Left colon (tissue), 2 donors: ENCODE measurements at regions not wholly inside any gene's neighbourhood (a gene's known extent, or its start where the extent isn't known, plus 50 kb on each side); places are given as distances from the start of the nearest gene placed in this dataset.

ENCODE experiments used
- ATAC-seq: fragments of 200-7000 bp; cut with Tn5 transposase; one replicate; pipeline ENCODE4 v1.9.1; 2020; ENCODE audit warnings: mild to moderate bottlenecking, moderate library complexity
- DNase-seq, 2 donors: peaks; one replicate each; pipeline ENCODE4 v3.0.0-alpha.2; 2020
- intact Hi-C, 2 donors: fragments of 100-400 bp; cut with DNase I in 1 of 2; cut with micrococcal nuclease in 1 of 2; formaldehyde crosslinking; loops; one replicate each; pipeline versions ENCODE4 v1.11.2 to v1.14.0; 2022; cut with DNase I, micrococcal nuclease
- donor health status: DM: no; HTN: no; CAD: no.
- donor health status: DM: yes; HTN: yes; CAD: no.

DNA sequence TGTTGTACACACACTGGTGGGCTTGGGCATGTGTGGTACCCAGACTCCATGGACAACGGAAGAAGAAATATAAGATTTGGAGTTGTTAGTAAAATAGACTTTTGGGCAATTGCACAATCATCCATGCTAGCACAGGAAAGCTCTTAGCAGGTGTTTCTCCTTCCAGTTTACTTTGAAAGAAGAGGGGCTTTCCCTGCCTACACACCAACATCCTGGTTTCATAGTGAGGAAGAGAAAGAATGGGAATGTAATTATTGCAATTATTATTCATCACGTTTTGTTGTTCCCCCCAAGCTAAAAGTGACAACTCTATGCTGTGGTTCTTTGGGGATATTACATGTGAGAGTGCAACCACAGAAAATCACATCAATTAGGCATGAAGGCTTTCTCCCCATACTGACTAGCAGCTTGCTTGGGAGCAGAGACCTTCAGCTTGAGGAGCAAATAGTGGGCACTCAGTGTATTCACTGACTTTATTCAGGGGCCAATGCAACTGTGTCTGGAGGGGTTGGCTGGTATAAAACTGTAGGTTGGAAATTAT, 57.2 kb upstream of the PUDP start:
- intact Hi-C loops, result no loop called here
- no peak for ATAC-seq
- no peak for DNase-seq

DNA sequence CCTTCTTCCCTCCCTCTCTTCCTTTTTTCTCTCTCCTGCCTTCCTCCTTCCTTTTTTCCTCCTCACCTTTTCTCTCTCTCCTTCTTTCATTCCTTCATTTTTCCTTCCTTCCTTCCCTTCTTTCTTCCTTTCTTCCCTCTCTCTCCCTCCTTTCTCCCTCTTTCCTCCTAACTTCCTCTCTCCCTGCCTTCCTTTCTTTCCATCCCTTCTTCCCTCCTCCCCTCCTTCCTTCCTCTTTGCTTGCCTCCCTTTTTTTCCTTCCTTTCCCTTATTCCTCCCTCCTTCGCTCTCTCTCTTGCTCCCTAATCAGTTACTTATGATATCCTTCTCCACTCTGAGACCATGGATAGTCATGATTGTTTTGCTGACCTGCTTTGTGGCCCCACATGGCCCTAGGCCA, 56.7 kb upstream of the PUDP start:
- DNase-seq (no peak), ATAC-seq (no peak)
- intact Hi-C loops, result no loop called here

DNA sequence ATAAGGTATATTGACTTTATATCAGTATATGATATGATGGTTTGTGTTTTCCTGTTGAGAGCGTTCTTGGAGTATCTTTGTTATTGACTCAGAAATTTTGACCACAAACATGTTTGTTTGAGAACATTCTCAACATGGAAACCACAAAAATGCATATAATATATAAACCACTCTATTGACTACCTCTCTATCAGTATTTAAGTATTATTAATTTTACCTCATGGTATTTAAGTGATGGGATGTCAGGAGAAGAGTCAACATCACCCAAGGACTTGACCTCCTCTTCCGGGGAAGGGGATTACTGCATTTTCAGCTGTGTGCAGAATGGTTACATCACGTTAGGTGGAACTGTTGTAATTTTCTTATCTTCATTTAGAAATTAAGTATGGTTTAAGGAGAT, 54.3 kb upstream of the PUDP start:
- intact Hi-C loops, result no loop called here
- ATAC-seq, result no peak
- DNase-seq, result no peak

DNA sequence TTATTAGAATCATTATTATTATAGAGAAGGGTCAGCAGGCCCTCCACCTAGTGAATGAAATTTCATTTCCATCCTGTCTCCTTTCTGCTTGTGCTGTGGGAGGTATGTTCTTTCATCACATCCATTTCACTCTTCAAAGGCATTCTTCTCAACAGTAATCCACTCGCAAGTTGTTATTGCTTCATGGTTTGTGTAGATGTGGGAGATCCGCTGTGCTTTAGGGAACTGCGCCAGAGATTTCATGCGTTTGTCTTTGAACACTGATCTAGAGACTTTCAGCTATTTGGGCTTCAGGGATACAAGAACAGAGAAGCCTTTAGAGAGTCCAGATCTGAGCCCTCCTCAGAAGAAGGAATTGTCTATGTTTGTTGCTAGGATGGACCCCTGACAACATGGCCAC, 53.5 kb upstream of the PUDP start:
- ATAC-seq, result no peak
- DNase-seq, result no peak
- intact Hi-C loops, result no loop called here

DNA sequence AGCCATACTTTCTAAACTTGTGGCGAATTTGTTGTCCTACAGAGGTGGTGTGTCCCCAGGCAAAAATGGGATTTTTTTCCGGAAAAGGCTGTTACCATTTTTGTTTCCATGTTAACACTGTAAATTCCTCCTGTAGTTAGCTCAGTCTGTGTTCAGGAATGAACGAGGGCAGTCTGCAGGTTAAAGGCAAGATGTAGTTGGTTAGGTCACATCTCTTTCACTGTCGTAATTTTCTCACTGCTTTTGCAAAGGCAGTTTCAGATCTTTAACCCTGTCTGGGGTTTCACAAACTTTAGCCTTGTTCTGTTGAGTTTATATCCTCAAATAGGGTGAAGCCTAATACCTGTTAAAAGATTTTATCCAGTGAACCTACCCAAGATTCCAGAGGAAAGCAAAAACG, 50.5 kb upstream of the PUDP start:
- DNase-seq (no peak), ATAC-seq (no peak)
- intact Hi-C loops, result no loop called here
